B cell (primary cell): ENCODE measurements at regions not wholly inside any gene's neighbourhood (a gene's known extent, or its start where the extent isn't known, plus 50 kb on each side); places are given as distances from the start of the nearest gene placed in this dataset.

Source experiments
- ATAC-seq: fragments of 200-7000 bp; cut with Tn5 transposase; one replicate; pipeline ENCODE4 v1.10.0; 2021; ENCODE audit warnings: low read depth, mild to moderate bottlenecking, moderate number of reproducible peaks, moderate library complexity
- CTCF ChIA-PET: fragments of 350-600 bp; sonication (Branson Sonifier 250); formaldehyde crosslinking; loops from one replicate; lab custom pipeline; 2021; ENCODE audit warnings: antibody characterized with exemption, inconsistent platforms; lab: Charles Lee
- POLR2A ChIA-PET: fragments of 350-600 bp; sonication (Branson Sonifier 250); formaldehyde crosslinking; loops from one replicate; lab custom pipeline; 2021; ENCODE audit warnings: antibody characterized with exemption; lab: Charles Lee
- DNase-seq: peaks from one replicate; pipeline ENCODE4 v3.0.0; 2013
- H2AFZ ChIP-seq: 2 replicates; pipeline ENCODE4 v1.6.1; 2012; ENCODE audit warnings: mild to moderate bottlenecking, low read depth, low read length; ENCODE audit not compliant: insufficient read depth, poor library complexity, severe bottlenecking
- H3K27ac ChIP-seq, 2 donors: 1 replicate in 1 of 2; 2 replicates in 1 of 2; pipeline ENCODE4 v1.5.1; 2012 to 2013; ENCODE audit warnings: low read length in 2 of 2, mild to moderate bottlenecking in 2 of 2, moderate library complexity in 1 of 2
- H3K27me3 ChIP-seq, 4 experiments: fragments of 200-600 bp in 1 of 4; sonication (generic) in 1 of 4; replicated peaks in 1 of 4; 1 replicate in 2 of 4; 2 replicates in 2 of 4; pipeline versions ENCODE4 v1.6.1 to v1.7.0; 2013 to 2016; ENCODE audit warnings: low read length in 3 of 4, mild to moderate bottlenecking in 2 of 4, mixed read lengths in 1 of 4, moderate library complexity in 1 of 4; ENCODE audit not compliant: insufficient read depth in 4 of 4, control insufficient read depth in 3 of 4; ENCODE audit errors: control extremely low read depth in 1 of 4
- H3K36me3 ChIP-seq, 2 experiments: replicated peaks in 1 of 2; 1 replicate in 1 of 2; 2 replicates in 1 of 2; pipeline versions ENCODE4 v1.6.1 to v1.7.1; 2013; ENCODE audit warnings: low read length in 1 of 2; ENCODE audit not compliant: insufficient read depth in 2 of 2, control insufficient read depth in 1 of 2; ENCODE audit errors: control extremely low read depth in 1 of 2, extremely low read depth in 1 of 2
- H3K4me1 ChIP-seq, 2 donors: fragments of 200-600 bp in 1 of 2; sonication (generic) in 1 of 2; 1 replicate in 1 of 2; 2 replicates in 1 of 2; pipeline versions ENCODE4 v1.5.1 to v1.6.1; 2013 to 2017; ENCODE audit warnings: low read length in 2 of 2; ENCODE audit not compliant: control insufficient read depth in 2 of 2, insufficient read depth in 2 of 2
- H3K4me2 ChIP-seq: replicated peaks from 2 replicates; pipeline ENCODE3; 2012; ENCODE audit warnings: mild to moderate bottlenecking, low read depth, low read length; ENCODE audit not compliant: poor library complexity, severe bottlenecking
- H3K4me3 ChIP-seq, 5 experiments: fragments of 200-600 bp in 1 of 5; sonication (generic) in 1 of 5; 1 replicate in 3 of 5; 2 replicates in 2 of 5; pipeline versions ENCODE4 v1.5.1 to v1.7.0; 2011 to 2016; ENCODE audit warnings: low read length in 4 of 5, mild to moderate bottlenecking in 4 of 5, low read depth in 2 of 5, control low read depth in 1 of 5, moderate library complexity in 1 of 5; ENCODE audit not compliant: insufficient read depth in 1 of 5; ENCODE audit errors: control extremely low read depth in 1 of 5, extremely low read depth in 1 of 5
- H3K79me2 ChIP-seq: fragments of 200-600 bp; sonication (generic); one replicate; pipeline ENCODE4 v1.6.0; 2016; ENCODE audit warnings: low read length; ENCODE audit not compliant: control insufficient read depth, insufficient read depth
- H3K9ac ChIP-seq: fragments of 200-600 bp; sonication (generic); 2 replicates; pipeline ENCODE4 v1.6.1; 2017; ENCODE audit warnings: mild to moderate bottlenecking, low read length, moderate library complexity
- H3K9me3 ChIP-seq, 3 donors: one replicate each; pipeline versions ENCODE4 v1.6.1 to v1.7.1; 2013; ENCODE audit warnings: low read length in 2 of 3; ENCODE audit not compliant: control insufficient read depth in 2 of 3, insufficient read depth in 1 of 3; ENCODE audit errors: control extremely low read depth in 1 of 3
- H4K20me1 ChIP-seq: 2 replicates; pipeline ENCODE4 v1.6.0; 2012; ENCODE audit warnings: mild to moderate bottlenecking, low read length; ENCODE audit not compliant: insufficient read depth, control insufficient read depth, poor library complexity, severe bottlenecking
- H3K27ac Mint-ChIP-seq: one replicate; pipeline ENCODE4 v1.8.0; 2021; ENCODE audit warnings: mixed read lengths
- H3K27me3 Mint-ChIP-seq: one replicate; pipeline ENCODE4 v1.8.0; 2021; ENCODE audit warnings: mixed read lengths
- H3K4me1 Mint-ChIP-seq: one replicate; pipeline ENCODE4 v1.8.0; 2021; ENCODE audit warnings: mixed read lengths
- H3K4me3 Mint-ChIP-seq: one replicate; pipeline ENCODE4 v1.8.0; 2021; ENCODE audit warnings: mixed read lengths
- H3K9me3 Mint-ChIP-seq: one replicate; pipeline ENCODE4 v1.8.0; 2022; ENCODE audit warnings: mixed read lengths; ENCODE audit not compliant: insufficient read depth
- CTCF ChIP-seq: fragments of 200-600 bp; IDR thresholded peaks from one replicate; pipeline ENCODE4 v1.8.0; 2022; ENCODE audit warnings: antibody characterized with exemption, mild to moderate bottlenecking
- EZH2 ChIP-seq: IDR thresholded peaks from 2 replicates; pipeline ENCODE4 v1.6.1; 2012; ENCODE audit warnings: borderline replicate concordance, low read depth, mild to moderate bottlenecking, moderate library complexity, low read length; ENCODE audit not compliant: insufficient read depth, poor library complexity, severe bottlenecking
- WGBS: methylation state at CpG from one replicate; pipeline ENCODE4 v1.1.5; 2013; ENCODE audit warnings: missing lambda C conversion rate; ENCODE audit not compliant: insufficient coverage; 5-methylcytosine and 5-hydroxymethylcytosine counted together
- intact Hi-C: fragments of 100-400 bp; cut with micrococcal nuclease; formaldehyde crosslinking; loops from one replicate; pipeline ENCODE4 v1.10.0; 2022

GRCh38 chr5:138653502-138653901 lies 78.3 kb upstream of the HSPA9 start:
- POLR2A ChIA-PET: no interaction called here
- 33% methylated on average over 2 of the region's 4 CpGs for WGBS
- H3K27me3 Mint-ChIP-seq: peaks cover 63% of the 10 kb centered on the region
- peaks cover 28 to 40% of the 10 kb centered on the region in 2 donors for H3K4me1 ChIP-seq
- H3K36me3 ChIP-seq: no peaks in the 10 kb centered on the region
- no peak overlapping the region for H3K4me3 ChIP-seq
- H3K9me3 ChIP-seq: peaks cover 0 to 7% (median 0%) of the 10 kb centered on the region in 3 donors
- no peak overlapping the region for H3K4me3 Mint-ChIP-seq
- no peak for TF ChIP-seq CTCF
- TF ChIP-seq EZH2: no peak
- H3K9ac ChIP-seq: no peak overlapping the region
- CTCF ChIA-PET: interaction anchor here (0.7 to 1.6 kb wide), 2 partner anchors 10 to 12 kb away, joined by 3 to 4 read pairs; no protein-coding TSS in a partner anchor
- H3K27me3 ChIP-seq: peaks cover 0 to 77% (median 46%) of the 10 kb centered on the region in 4 experiments
- no peaks in the 10 kb centered on the region for H3K9me3 Mint-ChIP-seq
- H3K27ac Mint-ChIP-seq: peak overlapping the region; percentile 26
- H3K79me2 ChIP-seq: no peaks in the 10 kb centered on the region
- no peak for ATAC-seq
- H3K4me1 Mint-ChIP-seq: peaks cover 37% of the 10 kb centered on the region
- no peak overlapping the region for H3K27ac ChIP-seq
- H4K20me1 ChIP-seq: no peaks in the 10 kb centered on the region
- intact Hi-C loops: no loop called here
- H2AFZ ChIP-seq: no peak overlapping the region
- no peak overlapping the region for H3K4me2 ChIP-seq
- DNase-seq: peak; percentile 24

- Histone ChIP-seq H3K27ac (no peak overlapping the region), H3K9ac (no peak overlapping the region), H3K4me3 (no peak overlapping the region), H2AFZ (no peak overlapping the region), H4K20me1 (no peaks in the 10 kb centered on the region), H3K27me3 (peaks cover 0 to 75% (median 38%) of the 10 kb centered on the region in 4 experiments), H3K9me3 (peaks cover 0 to 7% (median 0%) of the 10 kb centered on the region in 3 donors), H3K79me2 (no peaks in the 10 kb centered on the region), H3K4me2 (no peak overlapping the region), H3K4me1 (peaks cover 28 to 40% of the 10 kb centered on the region in 2 donors), H3K36me3 (no peaks in the 10 kb centered on the region)
- no peak for ATAC-seq
- H3K27ac Mint-ChIP-seq: peak overlapping the region; percentile 7
- TF ChIP-seq CTCF: no peak
- TF ChIP-seq EZH2: no peak
- no peaks in the 10 kb centered on the region for H3K9me3 Mint-ChIP-seq
- ChIA-PET POLR2A (no interaction called here), CTCF (no interaction called here)
- peaks cover 53% of the 10 kb centered on the region for H3K27me3 Mint-ChIP-seq
- H3K4me3 Mint-ChIP-seq: no peak overlapping the region
- intact Hi-C loops: no loop called here
- WGBS: 87% methylated on average over 3 of the region's 6 CpGs
- no peak for DNase-seq
- peaks cover 37% of the 10 kb centered on the region for H3K4me1 Mint-ChIP-seq
Measured at GRCh38 chr5:138651767-138652117, 76.5 kb upstream of the HSPA9 start.
